ENCODE measurements at regions not wholly inside any gene's neighbourhood (a gene's known extent, or its start where the extent isn't known, plus 50 kb on each side); places are given as distances from the start of the nearest gene placed in this dataset.

DNA sequence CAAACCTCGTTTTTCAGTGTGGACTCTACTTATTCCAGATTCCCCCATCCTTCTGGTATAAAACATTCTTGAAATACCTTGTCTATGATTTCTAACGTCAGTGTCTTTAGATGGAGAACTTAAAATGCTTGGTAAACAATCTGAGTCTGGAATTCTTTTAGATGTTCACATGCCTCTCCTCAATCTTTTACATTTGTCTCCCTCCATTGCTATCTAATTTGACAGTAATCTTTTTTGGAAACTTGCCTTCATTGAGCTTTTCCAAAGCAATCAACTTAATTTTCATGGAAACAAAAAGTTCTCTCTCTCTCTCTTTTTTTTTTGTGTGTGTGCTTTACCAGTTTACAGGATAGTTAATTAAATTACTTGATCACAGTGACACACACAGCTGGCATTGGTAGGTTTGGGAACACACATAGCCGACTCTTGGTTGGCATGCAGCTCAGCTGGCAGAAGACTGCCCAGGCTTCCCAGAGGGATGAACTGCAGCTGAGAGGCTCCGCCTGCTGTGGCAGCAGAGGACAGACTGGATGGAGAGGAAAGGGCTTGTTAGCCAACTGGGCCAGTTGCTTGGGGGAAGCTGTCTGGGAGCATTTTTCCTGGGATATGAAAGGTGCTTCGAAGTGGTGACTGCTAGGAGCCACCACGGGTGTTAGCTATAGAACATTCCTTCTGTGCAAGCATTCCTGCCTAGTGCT lies 271.3 kb downstream of the ZSWIM6 start:
- TF ChIP-seq, protein P1, sequence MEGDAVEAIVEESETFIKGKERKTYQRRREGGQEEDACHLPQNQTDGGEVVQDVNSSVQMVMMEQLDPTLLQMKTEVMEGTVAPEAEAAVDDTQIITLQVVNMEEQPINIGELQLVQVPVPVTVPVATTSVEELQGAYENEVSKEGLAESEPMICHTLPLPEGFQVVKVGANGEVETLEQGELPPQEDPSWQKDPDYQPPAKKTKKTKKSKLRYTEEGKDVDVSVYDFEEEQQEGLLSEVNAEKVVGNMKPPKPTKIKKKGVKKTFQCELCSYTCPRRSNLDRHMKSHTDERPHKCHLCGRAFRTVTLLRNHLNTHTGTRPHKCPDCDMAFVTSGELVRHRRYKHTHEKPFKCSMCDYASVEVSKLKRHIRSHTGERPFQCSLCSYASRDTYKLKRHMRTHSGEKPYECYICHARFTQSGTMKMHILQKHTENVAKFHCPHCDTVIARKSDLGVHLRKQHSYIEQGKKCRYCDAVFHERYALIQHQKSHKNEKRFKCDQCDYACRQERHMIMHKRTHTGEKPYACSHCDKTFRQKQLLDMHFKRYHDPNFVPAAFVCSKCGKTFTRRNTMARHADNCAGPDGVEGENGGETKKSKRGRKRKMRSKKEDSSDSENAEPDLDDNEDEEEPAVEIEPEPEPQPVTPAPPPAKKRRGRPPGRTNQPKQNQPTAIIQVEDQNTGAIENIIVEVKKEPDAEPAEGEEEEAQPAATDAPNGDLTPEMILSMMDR (IDR thresholded peaks at IDR 0.05): peak in 2 of 4 donors; percentile 22 to 44
- TF ChIP-seq POLR2A (IDR thresholded peaks at IDR 0.05): no peak
